IMR-90 (cell line): ENCODE measurements at regions not wholly inside any gene's neighbourhood (a gene's known extent, or its start where the extent isn't known, plus 50 kb on each side); places are given as distances from the start of the nearest gene placed in this dataset.

Experiments
- ATAC-seq: fragments of 200-7000 bp; cut with Tn5 transposase; 2 replicates; pipeline ENCODE4 v1.9.1; 2020; ENCODE audit warnings: low read depth, mild to moderate bottlenecking, moderate library complexity
- BruUV-seq: library from RNA; stranded (reverse); fragments of 400-500 nt; replicated peaks from 2 replicates; lab custom pipeline; 2021; lab: Mats Ljungman, UMichigan
- CTCF ChIA-PET: fragments of 300-600 bp; formaldehyde crosslinking; extraction: SDS; loops from one replicate; lab custom pipeline; 2021; ENCODE audit warnings: antibody characterized with exemption; lab: Yijun Ruan, JAX
- POLR2A ChIA-PET: fragments of 300-600 bp; sonication (Branson Sonifier 250); formaldehyde crosslinking; loops from one replicate; lab custom pipeline; 2022; ENCODE audit warnings: antibody characterized with exemption; ENCODE audit not compliant: unreplicated experiment; lab: Charles Lee
- DNase-seq: peaks from one replicate; pipeline ENCODE4 v3.0.0; 2013
- H2AFZ ChIP-seq: replicated peaks from 2 replicates; pipeline ENCODE3; 2013; ENCODE audit warnings: low read length, mild to moderate bottlenecking; ENCODE audit not compliant: poor library complexity
- H2AK5ac ChIP-seq: 2 replicates; pipeline ENCODE4 v1.6.1; 2013; ENCODE audit warnings: low read depth, low read length, inconsistent platforms
- H2AK9ac ChIP-seq: replicated peaks from 2 replicates; pipeline ENCODE3; 2013; ENCODE audit warnings: mild to moderate bottlenecking, low read depth, low read length, moderate library complexity; ENCODE audit not compliant: poor library complexity
- H2BK120ac ChIP-seq: 2 replicates; pipeline ENCODE4 v1.6.1; 2013; ENCODE audit warnings: low read depth, low read length, inconsistent platforms
- H2BK15ac ChIP-seq: 3 replicates; pipeline ENCODE4 v1.6.1; 2013; ENCODE audit warnings: low read depth, low read length, inconsistent platforms
- H2BK20ac ChIP-seq: 2 replicates; pipeline ENCODE4 v1.6.1; 2013; ENCODE audit warnings: low read depth, mild to moderate bottlenecking, inconsistent platforms, low read length, moderate library complexity
- H2BK5ac ChIP-seq: 2 replicates; pipeline ENCODE4 v1.6.1; 2013; ENCODE audit warnings: mild to moderate bottlenecking, low read depth, low read length, inconsistent platforms; ENCODE audit not compliant: poor library complexity, severe bottlenecking
- H3K14ac ChIP-seq: replicated peaks from 2 replicates; pipeline ENCODE4 v1.6.1; 2013; ENCODE audit warnings: low read depth, low read length, inconsistent platforms
- H3K18ac ChIP-seq: 2 replicates; pipeline ENCODE4 v1.6.1; 2013; ENCODE audit warnings: low read depth, low read length, control low read depth
- H3K23ac ChIP-seq: 2 replicates; pipeline ENCODE4 v1.6.1; 2013; ENCODE audit warnings: low read depth, low read length, inconsistent platforms
- H3K27ac ChIP-seq: 2 replicates; pipeline ENCODE4 v1.5.1; 2013; ENCODE audit warnings: mild to moderate bottlenecking, control low read depth, low read length; ENCODE audit not compliant: insufficient read depth
- H3K27me3 ChIP-seq: 2 replicates; pipeline ENCODE4 v1.6.1; 2013; ENCODE audit warnings: low read length; ENCODE audit not compliant: control insufficient read depth, insufficient read depth
- H3K36me3 ChIP-seq: 2 replicates; pipeline ENCODE4 v1.6.1; 2013; ENCODE audit warnings: low read length, mixed read lengths; ENCODE audit not compliant: control insufficient read depth, insufficient read depth
- H3K4ac ChIP-seq: 2 replicates; pipeline ENCODE4 v1.6.1; 2013; ENCODE audit warnings: low read depth, low read length, inconsistent platforms
- H3K4me1 ChIP-seq: 2 replicates; pipeline ENCODE4 v1.6.1; 2013; ENCODE audit warnings: low read length, mixed read lengths; ENCODE audit not compliant: control insufficient read depth, insufficient read depth
- H3K4me2 ChIP-seq: 2 replicates; pipeline ENCODE4 v1.6.1; 2013; ENCODE audit warnings: low read depth, mild to moderate bottlenecking, control low read depth, low read length, moderate library complexity
- H3K4me3 ChIP-seq: 2 replicates; pipeline ENCODE4 v1.5.1; 2013; ENCODE audit warnings: low read depth, mild to moderate bottlenecking, control low read depth, low read length, moderate library complexity; ENCODE audit not compliant: insufficient read depth
- H3K56ac ChIP-seq: 2 replicates; pipeline ENCODE4 v1.6.1; 2013; ENCODE audit warnings: low read length, inconsistent platforms; ENCODE audit not compliant: insufficient read depth; ENCODE audit errors: extremely low read depth
- H3K79me1 ChIP-seq, 2 experiments: 2 replicates each; pipeline ENCODE4 v1.6.1; 2013; ENCODE audit warnings: low read length in 2 of 2, inconsistent platforms in 1 of 2, low read depth in 1 of 2
- H3K9ac ChIP-seq: 2 replicates; pipeline ENCODE4 v1.6.1; 2013; ENCODE audit warnings: low read depth, low read length, control low read depth
- H3K9me1 ChIP-seq: 2 replicates; pipeline ENCODE4 v1.6.1; 2013; ENCODE audit warnings: low read length, inconsistent platforms; ENCODE audit not compliant: insufficient read depth
- H3K9me3 ChIP-seq: 2 replicates; pipeline ENCODE4 v1.6.1; 2013; ENCODE audit warnings: low read length; ENCODE audit not compliant: control insufficient read depth, insufficient read depth
- H4K20me1 ChIP-seq: 2 replicates; pipeline ENCODE4 v1.6.1; 2013; ENCODE audit warnings: low read length, inconsistent platforms; ENCODE audit not compliant: insufficient read depth
- H4K5ac ChIP-seq: 2 replicates; pipeline ENCODE4 v1.6.1; 2013; ENCODE audit warnings: mild to moderate bottlenecking, low read depth, low read length, control low read depth
- H4K8ac ChIP-seq, 2 experiments: 2 replicates each; pipeline ENCODE4 v1.6.1; 2013; ENCODE audit warnings: low read depth in 2 of 2, low read length in 2 of 2, control low read depth in 1 of 2, inconsistent platforms in 1 of 2
- H4K91ac ChIP-seq: 2 replicates; pipeline ENCODE4 v1.6.1; 2013; ENCODE audit warnings: low read depth, low read length, inconsistent platforms; ENCODE audit not compliant: insufficient read depth
- POLR2A ChIP-seq: IDR thresholded peaks from 2 replicates; pipeline ENCODE4 v1.6.1; 2012; ENCODE audit warnings: mild to moderate bottlenecking, low read depth, low read length
- WGBS, 2 experiments: methylation state at CpG; one replicate each; pipeline versions ENCODE4 v1.1.5 to v1.1.7; 2013; ENCODE audit warnings: missing lambda C conversion rate in 2 of 2; ENCODE audit not compliant: insufficient read length in 1 of 2; ENCODE audit errors: extremely low coverage in 2 of 2; 5-methylcytosine and 5-hydroxymethylcytosine counted together
- dilution Hi-C: fragments of 300-500 bp; cut with HindIII; formaldehyde crosslinking; loops from one replicate; pipeline ENCODE4 v1.14.3; 2018; ENCODE audit warnings: low sequenced_read_pairs; ENCODE audit not compliant: unreplicated experiment
- in situ Hi-C: fragments of 300-500 bp; cut with MboI; formaldehyde crosslinking; loops from 3 replicates; pipeline ENCODE4 v1.14.3; 2019; ENCODE audit warnings: low sequenced_read_pairs, inconsistent platforms, mixed read lengths
- intact Hi-C: fragments of 100-400 bp; cut with micrococcal nuclease; formaldehyde crosslinking; loops from 2 replicates; pipeline ENCODE4 v1.10.0; 2022

DNA sequence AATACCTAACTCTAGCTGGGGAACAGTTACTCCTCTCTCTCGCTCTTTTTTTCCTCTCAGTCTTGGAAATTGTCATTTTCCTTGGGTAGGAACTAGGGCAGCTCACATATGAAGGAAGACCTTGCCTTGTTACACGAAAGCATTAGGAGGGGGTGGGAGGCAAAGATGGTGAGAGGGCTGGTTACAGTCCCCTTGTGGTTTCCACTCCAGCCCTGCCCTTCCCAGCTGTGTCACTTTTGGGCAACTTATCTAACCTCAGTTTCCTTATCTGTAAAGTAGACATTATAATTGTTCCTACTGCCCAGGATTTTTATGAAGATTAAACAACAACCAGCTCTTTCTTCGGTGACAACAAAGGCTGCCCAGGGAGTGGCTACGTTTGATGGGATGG, 196.2 kb upstream of the CLINT1 start:
- H3K9me1 ChIP-seq, result no peaks in the 10 kb centered on the region
- H3K14ac ChIP-seq, result no peak overlapping the region
- no peaks in the 10 kb centered on the region for H3K36me3 ChIP-seq
- no peak overlapping the region for H2BK5ac ChIP-seq
- H3K79me1 ChIP-seq, result no peaks in the 10 kb centered on the region
- H3K18ac ChIP-seq, result no peak overlapping the region
- H2AFZ ChIP-seq, result no peak overlapping the region
- no peak overlapping the region for H3K27ac ChIP-seq
- H4K5ac ChIP-seq, result no peak overlapping the region
- no peaks in the 10 kb centered on the region for H3K9me3 ChIP-seq
- peaks cover 3% of the 10 kb centered on the region; the same call in 1 of the 2 replicates for H3K4me1 ChIP-seq
- no peak overlapping the region for H4K91ac ChIP-seq
- in situ Hi-C loops, result no loop called here
- H3K4me3 ChIP-seq, result no peak overlapping the region
- no peak overlapping the region for H3K4ac ChIP-seq
- H2BK20ac ChIP-seq, result no peak overlapping the region
- no CpG with 5 or more reads among the region's 4 CpGs for WGBS, 2 experiments
- ATAC-seq, result no peak
- TF ChIP-seq POLR2A, result no peak
- no peak overlapping the region for H4K8ac ChIP-seq
- no peak for DNase-seq
- no peak overlapping the region for H3K56ac ChIP-seq
- no peak overlapping the region for H2BK120ac ChIP-seq
- ChIA-PET POLR2A (no interaction called here), CTCF (interaction anchor here (0.9 kb wide), 1 partner anchor 20 kb away, joined by 6 read pairs; no protein-coding TSS in a partner anchor)
- H3K4me2 ChIP-seq, result no peak overlapping the region
- dilution Hi-C loops, result no loop called here
- H4K20me1 ChIP-seq, result no peaks in the 10 kb centered on the region
- H3K9ac ChIP-seq, result no peak overlapping the region
- H3K27me3 ChIP-seq, result no peaks in the 10 kb centered on the region
- no peak overlapping the region for H2BK15ac ChIP-seq
- intact Hi-C loops, result no loop called here
- H2AK5ac ChIP-seq, result no peak overlapping the region
- no TSS peak for BruUV-seq
- no peak overlapping the region for H2AK9ac ChIP-seq
- no peak overlapping the region for H3K23ac ChIP-seq
